ELR (cell line): ENCODE measurements at regions not wholly inside any gene's neighbourhood (a gene's known extent, or its start where the extent isn't known, plus 50 kb on each side); places are given as distances from the start of the nearest gene placed in this dataset.

Experiments used
- DNase-seq: peaks from one replicate; pipeline ENCODE4 v3.0.0-alpha.2; 2015; ENCODE audit warnings: low read depth

GRCh38 chr3:127089486-127090145 is 103.3 kb upstream of the PRR23E start:
- DNase-seq = peak; percentile 5

GRCh38 chr3:127090218-127091160 is 102.4 kb upstream of the PRR23E start:
- DNase-seq = no peak

- no peak for DNase-seq
Measured at GRCh38 chr3:127091376-127091775, 101.6 kb upstream of the PRR23E start.

DNA sequence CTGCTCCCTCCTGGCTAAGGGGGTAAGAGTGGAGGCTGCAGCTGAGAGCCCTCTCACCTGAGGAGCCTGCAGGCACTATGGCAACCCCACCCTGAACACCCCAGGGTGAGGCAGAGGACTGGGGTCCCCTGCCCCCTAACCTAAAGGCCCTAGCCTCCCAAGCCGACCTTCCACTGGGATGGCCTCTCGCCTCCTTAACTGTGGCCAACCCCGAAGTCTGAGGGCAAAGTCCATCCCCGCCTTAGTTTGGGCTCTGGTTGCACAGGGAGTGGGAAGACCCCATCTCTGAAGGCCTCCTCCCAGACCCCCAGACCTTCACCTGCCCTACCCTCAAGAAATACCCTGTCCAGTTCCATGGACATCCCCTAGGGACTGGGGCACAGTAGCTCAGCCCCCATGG is 100.6 kb upstream of the PRR23E start:
- no peak for DNase-seq

- no peak for DNase-seq
Measured at GRCh38 chr3:127092776-127093175, 100.2 kb upstream of the PRR23E start.

DNA sequence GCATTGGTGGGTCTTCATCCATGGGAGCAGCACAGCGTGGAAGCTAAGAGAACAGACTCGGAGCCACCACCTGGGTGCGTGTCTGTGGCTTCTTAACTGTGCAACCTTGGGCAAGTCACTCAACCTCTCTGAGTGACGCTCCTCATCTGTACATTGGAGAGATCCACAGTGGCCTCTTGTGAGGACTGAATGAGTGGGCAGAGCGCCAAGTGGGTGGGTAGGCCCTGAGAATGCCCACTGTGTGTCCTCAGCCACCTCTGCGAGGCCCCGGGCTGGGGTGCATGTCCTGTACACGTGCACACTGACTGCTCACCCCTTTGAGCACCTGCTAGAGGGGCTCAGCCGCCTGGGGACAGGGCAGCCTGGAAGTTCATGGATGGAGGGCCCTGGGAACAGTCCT is 99.6 kb upstream of the PRR23E start:
- no peak for DNase-seq

- DNase-seq = no peak
Measured at GRCh38 chr3:127095774-127096173, 97.2 kb upstream of the PRR23E start.

GRCh38 chr3:127096256-127097071 is 96.5 kb upstream of the PRR23E start:
- DNase-seq = no peak

GRCh38 chr3:127097072-127097405 is 95.9 kb upstream of the PRR23E start:
- DNase-seq = no peak

GRCh38 chr3:127097481-127097880 is 95.5 kb upstream of the PRR23E start:
- DNase-seq = no peak

GRCh38 chr3:127099982-127100381 is 92.9 kb upstream of the PRR23E start:
- DNase-seq = no peak

DNA sequence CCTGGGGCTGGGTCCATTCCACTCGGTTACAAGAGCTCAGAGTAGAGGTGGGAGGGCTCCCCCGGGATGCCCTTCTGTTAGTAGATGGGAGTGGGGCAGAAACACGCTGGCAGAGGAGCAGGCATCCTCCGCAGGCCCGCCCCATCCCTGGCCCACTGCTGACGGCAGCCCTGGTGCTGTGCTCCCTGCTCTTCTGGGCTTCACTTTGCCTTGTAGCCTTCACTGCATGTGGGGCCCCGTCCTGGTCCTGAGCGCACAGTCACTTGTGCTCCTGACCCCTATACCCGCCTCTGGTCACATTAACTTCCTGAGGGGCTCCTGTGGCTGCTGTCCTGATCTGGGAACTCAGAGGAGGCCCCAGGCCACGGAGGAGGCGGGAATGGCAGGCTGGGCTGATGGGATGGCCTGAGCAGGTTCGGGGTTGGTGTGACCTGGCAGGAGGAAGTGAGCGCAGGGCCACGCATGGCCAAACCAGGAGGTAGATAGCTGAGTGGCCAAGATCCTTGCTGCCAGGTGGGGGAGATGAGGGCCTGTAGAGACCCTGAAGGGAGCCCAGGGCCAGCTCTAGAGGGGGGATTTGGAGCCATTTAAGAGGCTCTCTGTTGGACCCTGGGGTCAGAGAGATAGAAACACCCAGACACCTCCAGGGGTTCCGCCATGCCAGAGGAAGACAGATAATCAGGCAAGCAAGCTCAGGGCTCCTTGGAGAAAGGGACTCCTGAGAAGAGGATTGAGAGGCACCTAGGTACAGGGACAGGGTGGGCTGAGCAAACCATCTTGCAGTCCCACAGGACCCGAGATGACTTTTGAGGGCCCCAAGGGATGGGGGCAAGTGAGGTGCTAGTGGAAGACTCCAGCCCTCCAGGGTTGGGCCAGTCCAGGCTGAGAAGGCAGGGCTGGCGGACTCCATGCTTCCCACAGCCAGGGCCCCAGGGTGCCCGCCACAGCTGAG is 92.2 kb upstream of the PRR23E start:
- DNase-seq = no peak

GRCh38 chr3:127101411-127102187 is 91.3 kb upstream of the PRR23E start:
- DNase-seq = no peak

GRCh38 chr3:127102188-127102520 is 90.8 kb upstream of the PRR23E start:
- no peak for DNase-seq

DNA sequence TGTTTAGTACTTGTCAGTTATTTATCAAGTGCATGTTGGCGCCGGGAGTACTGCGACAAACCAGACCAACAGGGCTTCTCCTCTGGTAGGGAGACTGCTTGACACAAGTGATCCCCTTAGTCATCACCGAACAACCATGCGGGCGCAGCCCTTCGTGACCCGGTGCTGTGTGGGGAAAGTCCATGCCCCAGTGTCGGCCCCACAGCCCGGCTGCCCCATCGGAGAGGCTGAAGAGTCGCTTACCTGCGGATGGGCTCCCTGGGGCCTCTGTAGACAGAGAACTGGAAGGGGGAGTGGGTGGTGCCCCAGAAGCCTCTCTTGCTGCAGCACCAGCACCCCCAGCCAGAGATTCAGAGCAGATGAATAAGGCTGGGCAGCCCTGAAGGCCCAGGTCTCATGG is 90.3 kb upstream of the PRR23E start:
- DNase-seq = no peak

DNA sequence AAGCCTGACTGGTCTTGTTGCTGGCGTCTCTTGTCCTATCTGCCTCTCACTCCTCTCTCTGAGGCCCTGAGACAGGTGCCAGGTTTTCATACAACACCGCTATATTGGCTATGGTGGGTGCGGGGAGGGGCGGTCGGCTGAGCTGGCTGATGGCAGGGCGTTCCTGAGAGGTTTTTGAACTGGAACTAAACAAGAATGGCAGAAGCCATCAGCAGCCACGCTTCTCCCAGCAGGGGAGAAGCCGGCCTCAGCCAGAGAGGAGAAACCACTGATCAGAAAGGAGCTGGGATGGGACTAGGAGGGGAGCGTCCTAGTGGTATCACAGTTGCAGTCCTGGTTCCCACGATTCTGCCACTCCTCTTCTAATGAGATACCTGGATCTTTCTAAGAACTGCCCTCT is 89.9 kb upstream of the PRR23E start:
- no peak for DNase-seq

DNA sequence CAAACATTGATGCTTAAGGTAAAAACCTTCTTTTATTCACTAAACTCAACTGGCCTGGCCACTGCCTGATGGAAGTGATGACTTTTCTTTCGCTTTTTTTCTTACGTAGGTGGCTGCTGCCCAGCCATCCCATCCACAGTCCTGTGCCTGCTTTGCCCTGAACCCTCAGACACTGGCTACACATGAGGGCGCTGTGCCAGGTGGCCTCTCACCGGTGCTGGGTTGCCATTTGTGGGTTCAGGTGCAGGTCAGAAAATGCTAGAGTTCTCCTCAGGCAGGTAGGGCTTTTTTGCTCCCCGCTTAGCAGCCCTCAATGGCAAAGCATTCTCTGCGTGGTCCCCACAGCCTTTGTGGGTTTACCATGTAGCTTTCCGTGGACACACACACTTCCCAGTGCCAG is 88.3 kb upstream of the PRR23E start:
- DNase-seq = no peak

DNA sequence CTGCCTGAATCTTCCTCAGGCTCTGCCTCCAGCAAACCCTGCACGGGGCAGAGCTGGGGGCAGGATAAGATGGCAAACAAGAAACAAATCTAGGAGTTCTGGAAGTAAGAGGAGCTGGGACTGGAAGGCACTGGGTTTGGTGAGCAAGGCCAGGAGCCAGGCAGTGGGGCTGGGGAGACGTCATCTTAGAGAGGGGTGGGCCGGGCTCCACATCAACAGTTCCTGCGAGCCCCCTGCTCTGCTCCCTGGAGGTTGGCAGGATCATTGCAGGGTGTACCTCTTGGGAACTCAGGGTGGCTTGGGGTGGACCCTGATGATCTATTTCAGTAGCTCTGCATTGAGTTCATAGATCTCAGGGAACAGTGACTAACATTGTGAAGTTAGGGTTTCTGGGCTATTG is 87.3 kb upstream of the PRR23E start:
- DNase-seq = peak; percentile 11

DNA sequence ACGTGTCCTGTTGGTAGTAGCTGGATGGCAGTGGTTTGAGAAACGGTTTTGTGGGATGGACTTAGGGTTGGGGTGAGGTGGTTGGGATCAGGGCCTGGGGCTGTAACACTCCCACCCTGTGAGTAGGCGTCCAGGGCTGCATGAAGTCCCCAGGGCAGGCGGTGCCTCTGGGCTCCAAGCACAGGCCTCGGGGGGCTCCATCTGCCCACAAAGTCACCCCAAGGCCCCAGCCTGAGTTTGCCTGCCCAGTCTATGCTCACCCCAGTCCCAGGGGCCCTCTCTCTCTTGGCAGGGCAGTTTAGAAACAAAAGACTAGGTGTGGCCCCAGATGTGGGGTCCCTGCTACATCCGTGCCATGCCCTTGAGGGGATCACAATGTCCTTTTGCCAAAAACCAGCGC is 86.9 kb upstream of the PRR23E start:
- DNase-seq = no peak

GRCh38 chr3:127106456-127106855 is 86.5 kb upstream of the PRR23E start:
- no peak for DNase-seq

- no peak for DNase-seq
Measured at GRCh38 chr3:127107002-127107401, 85.9 kb upstream of the PRR23E start.
